H1 (cell line): ENCODE measurements at regions not wholly inside any gene's neighbourhood (a gene's known extent, or its start where the extent isn't known, plus 50 kb on each side); places are given as distances from the start of the nearest gene placed in this dataset.

Source experiments
- ATF2 ChIP-seq: IDR thresholded peaks from 2 replicates; pipeline ENCODE4 v1.6.1; 2012; ENCODE audit warnings: low read length, inconsistent platforms

- no peak for TF ChIP-seq ATF2
Measured at GRCh38 chr6:8269872-8270454, 165.4 kb downstream of the SLC35B3 start (continued).
